Astrocyte (in vitro differentiated cells and primary cell): ENCODE measurements at regions not wholly inside any gene's neighbourhood (a gene's known extent, or its start where the extent isn't known, plus 50 kb on each side); places are given as distances from the start of the nearest gene placed in this dataset.

Source experiments
- DNase-seq: peaks from one replicate; pipeline ENCODE4 v3.0.0-alpha.2; 2010; ENCODE audit warnings: low read depth
- FAIRE-seq: peaks from 2 replicates; lab custom pipeline; 2011; peaks lifted over from hg19 to GRCh38; lab: Jason Lieb, UNC
- H2AFZ ChIP-seq: 2 replicates; pipeline ENCODE4 v1.6.0; 2012; ENCODE audit warnings: low read depth, low read length, inconsistent platforms
- H3K27ac ChIP-seq: 2 replicates; pipeline ENCODE4 v1.5.1; 2011; ENCODE audit warnings: low read depth, low read length, inconsistent platforms
- H3K27me3 ChIP-seq: 2 replicates; pipeline ENCODE4 v1.6.0; 2011; ENCODE audit warnings: low read length, inconsistent platforms; ENCODE audit not compliant: insufficient read depth
- H3K36me3 ChIP-seq: 2 replicates; pipeline ENCODE4 v1.5.1; 2011; ENCODE audit warnings: low read length, inconsistent platforms; ENCODE audit not compliant: insufficient read depth
- H3K4me1 ChIP-seq: 2 replicates; pipeline ENCODE4 v1.5.1; 2011; ENCODE audit warnings: low read length, inconsistent platforms; ENCODE audit not compliant: insufficient read depth
- H3K4me2 ChIP-seq: 2 replicates; pipeline ENCODE4 v1.6.0; 2012; ENCODE audit warnings: low read length, inconsistent platforms
- H3K4me3 ChIP-seq: 2 replicates; pipeline ENCODE4 v1.5.1; 2011; ENCODE audit warnings: low read depth, mild to moderate bottlenecking, low read length, inconsistent platforms; ENCODE audit not compliant: insufficient read depth
- H3K79me2 ChIP-seq: 2 replicates; pipeline ENCODE4 v1.6.0; 2012; ENCODE audit warnings: mild to moderate bottlenecking, low read length, inconsistent platforms; ENCODE audit not compliant: insufficient read depth
- H3K9ac ChIP-seq: 2 replicates; pipeline ENCODE4 v1.6.0; 2012; ENCODE audit warnings: mild to moderate bottlenecking, low read length, inconsistent platforms
- H3K9me3 ChIP-seq: 2 replicates; pipeline ENCODE4 v1.5.1; 2012; ENCODE audit warnings: low read depth, mild to moderate bottlenecking, low read length, inconsistent platforms; ENCODE audit not compliant: insufficient read depth
- H4K20me1 ChIP-seq: 2 replicates; pipeline ENCODE4 v1.6.0; 2012; ENCODE audit warnings: low read length, inconsistent platforms; ENCODE audit not compliant: insufficient read depth
- H3K27ac Mint-ChIP-seq: one replicate; pipeline ENCODE4 v1.8.0; 2021; ENCODE audit warnings: mild to moderate bottlenecking, mixed read lengths; ENCODE audit not compliant: unreplicated experiment
- H3K27me3 Mint-ChIP-seq: one replicate; pipeline ENCODE4 v1.8.0; 2021; ENCODE audit warnings: low read depth, mixed read lengths; ENCODE audit not compliant: unreplicated experiment
- H3K36me3 Mint-ChIP-seq: one replicate; pipeline ENCODE4 v1.8.0; 2021; ENCODE audit warnings: low read depth, mixed read lengths; ENCODE audit not compliant: unreplicated experiment
- H3K4me1 Mint-ChIP-seq: one replicate; pipeline ENCODE4 v1.8.0; 2021; ENCODE audit warnings: low read depth, mixed read lengths; ENCODE audit not compliant: unreplicated experiment
- H3K4me3 Mint-ChIP-seq: one replicate; pipeline ENCODE4 v1.8.0; 2021; ENCODE audit warnings: mild to moderate bottlenecking, moderate library complexity, mixed read lengths; ENCODE audit not compliant: unreplicated experiment
- H3K9me3 Mint-ChIP-seq: one replicate; pipeline ENCODE4 v1.8.0; 2021; ENCODE audit warnings: mild to moderate bottlenecking, mixed read lengths; ENCODE audit not compliant: unreplicated experiment
- EZH2 ChIP-seq: IDR thresholded peaks from 2 replicates; pipeline ENCODE4 v1.6.1; 2012; ENCODE audit warnings: mild to moderate bottlenecking, low read length, inconsistent platforms; ENCODE audit not compliant: insufficient read depth
- TF ChIP-seq, protein P1 (sequence below): IDR thresholded peaks from 2 replicates; pipeline ENCODE4 v1.5.1; 2011; ENCODE audit warnings: low read depth, mild to moderate bottlenecking, inconsistent platforms, low read length, moderate library complexity; ENCODE audit not compliant: insufficient read depth

DNA sequence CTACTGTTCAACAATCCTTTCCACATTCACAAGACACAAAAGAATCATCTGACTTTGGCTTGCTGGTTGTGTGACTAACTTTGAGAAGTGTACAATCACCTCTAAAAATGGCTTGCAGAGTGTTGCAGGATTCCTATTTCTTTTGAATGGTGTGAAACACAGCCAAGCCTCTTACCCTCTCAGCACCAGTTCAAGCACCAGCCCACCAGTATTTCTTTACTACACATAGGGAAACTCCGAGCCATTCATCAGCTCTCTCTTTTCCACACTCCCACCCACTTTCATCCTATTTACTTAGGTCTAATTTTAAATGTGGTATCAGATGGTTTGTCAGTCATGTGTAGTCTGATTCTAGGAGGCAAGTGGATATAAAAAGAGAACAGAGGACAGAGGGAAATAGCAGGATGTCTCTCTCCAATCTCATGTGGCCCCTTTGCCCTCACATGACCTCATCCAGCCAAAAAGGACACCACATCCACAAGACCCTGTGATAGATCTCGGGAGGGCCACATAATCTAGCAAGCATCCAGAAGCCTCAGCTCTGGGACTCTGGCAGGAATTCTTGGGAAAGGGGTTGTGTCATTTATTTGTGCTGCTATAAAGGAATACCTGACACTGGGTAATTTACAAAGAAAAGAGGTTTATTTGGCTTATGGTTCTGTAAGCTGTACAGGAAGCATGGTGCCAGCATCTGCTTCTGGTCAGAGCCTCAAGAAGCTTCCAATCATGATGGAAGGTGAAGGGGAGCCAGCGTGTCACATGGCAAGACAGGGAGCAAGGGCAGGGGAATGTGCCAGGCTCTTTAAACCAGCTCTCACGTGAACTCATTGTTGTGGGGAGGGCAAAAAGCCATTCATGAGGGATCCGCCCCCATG, 66.8 kb upstream of the NEBL start:
- no peak overlapping the region for H3K27ac Mint-ChIP-seq
- Histone ChIP-seq H3K9ac (no peak overlapping the region), H3K27ac (no peak overlapping the region), H3K79me2 (no peaks in the 10 kb centered on the region), H3K4me3 (no peak overlapping the region), H2AFZ (no peak overlapping the region), H4K20me1 (no peaks in the 10 kb centered on the region), H3K4me2 (no peak overlapping the region), H3K9me3 (no peaks in the 10 kb centered on the region), H3K27me3 (no peaks in the 10 kb centered on the region), H3K36me3 (no peaks in the 10 kb centered on the region), H3K4me1 (no peaks in the 10 kb centered on the region)
- H3K4me3 Mint-ChIP-seq = no peak overlapping the region
- H3K9me3 Mint-ChIP-seq = no peaks in the 10 kb centered on the region
- no peaks in the 10 kb centered on the region for H3K27me3 Mint-ChIP-seq
- DNase-seq (no peak), FAIRE-seq (no peak)
- TF ChIP-seq EZH2 = no peak
- TF ChIP-seq, protein P1, sequence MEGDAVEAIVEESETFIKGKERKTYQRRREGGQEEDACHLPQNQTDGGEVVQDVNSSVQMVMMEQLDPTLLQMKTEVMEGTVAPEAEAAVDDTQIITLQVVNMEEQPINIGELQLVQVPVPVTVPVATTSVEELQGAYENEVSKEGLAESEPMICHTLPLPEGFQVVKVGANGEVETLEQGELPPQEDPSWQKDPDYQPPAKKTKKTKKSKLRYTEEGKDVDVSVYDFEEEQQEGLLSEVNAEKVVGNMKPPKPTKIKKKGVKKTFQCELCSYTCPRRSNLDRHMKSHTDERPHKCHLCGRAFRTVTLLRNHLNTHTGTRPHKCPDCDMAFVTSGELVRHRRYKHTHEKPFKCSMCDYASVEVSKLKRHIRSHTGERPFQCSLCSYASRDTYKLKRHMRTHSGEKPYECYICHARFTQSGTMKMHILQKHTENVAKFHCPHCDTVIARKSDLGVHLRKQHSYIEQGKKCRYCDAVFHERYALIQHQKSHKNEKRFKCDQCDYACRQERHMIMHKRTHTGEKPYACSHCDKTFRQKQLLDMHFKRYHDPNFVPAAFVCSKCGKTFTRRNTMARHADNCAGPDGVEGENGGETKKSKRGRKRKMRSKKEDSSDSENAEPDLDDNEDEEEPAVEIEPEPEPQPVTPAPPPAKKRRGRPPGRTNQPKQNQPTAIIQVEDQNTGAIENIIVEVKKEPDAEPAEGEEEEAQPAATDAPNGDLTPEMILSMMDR = no peak
- no peaks in the 10 kb centered on the region for H3K4me1 Mint-ChIP-seq
- no peaks in the 10 kb centered on the region for H3K36me3 Mint-ChIP-seq

DNA sequence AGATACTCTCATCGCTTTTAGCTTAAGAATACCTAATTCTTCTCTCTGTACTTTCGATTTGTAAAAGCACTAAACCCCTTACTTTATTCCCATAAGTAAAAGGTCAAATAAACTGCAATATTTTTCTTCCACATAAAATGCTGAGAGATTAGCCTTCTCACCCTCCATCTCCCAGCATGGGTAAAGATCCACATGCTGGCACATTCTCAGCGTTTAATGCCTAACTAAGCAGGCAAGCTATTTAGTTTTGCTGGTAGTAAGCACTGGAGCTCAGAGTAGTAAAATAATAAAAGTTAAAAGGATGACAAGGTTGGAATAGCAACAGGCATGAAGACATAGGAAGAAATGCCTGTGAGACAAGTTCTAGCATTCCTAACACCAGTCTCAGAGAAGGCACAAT, 65.9 kb upstream of the NEBL start:
- H2AFZ ChIP-seq = no peak overlapping the region
- no peaks in the 10 kb centered on the region for H3K79me2 ChIP-seq
- FAIRE-seq (no peak), DNase-seq (no peak)
- H3K27me3 ChIP-seq = no peaks in the 10 kb centered on the region
- H3K36me3 ChIP-seq = no peaks in the 10 kb centered on the region
- no peaks in the 10 kb centered on the region for H3K4me1 Mint-ChIP-seq
- no peak overlapping the region for H3K4me2 ChIP-seq
- no peak overlapping the region for H3K4me3 Mint-ChIP-seq
- H3K36me3 Mint-ChIP-seq = no peaks in the 10 kb centered on the region
- no peak overlapping the region for H3K27ac ChIP-seq
- no peak overlapping the region for H3K9ac ChIP-seq
- H3K4me1 ChIP-seq = no peaks in the 10 kb centered on the region
- no peaks in the 10 kb centered on the region for H3K27me3 Mint-ChIP-seq
- no peak for TF ChIP-seq EZH2
- TF ChIP-seq, protein P1 = no peak
- no peak overlapping the region for H3K27ac Mint-ChIP-seq
- no peaks in the 10 kb centered on the region for H4K20me1 ChIP-seq
- H3K4me3 ChIP-seq = no peak overlapping the region
- no peaks in the 10 kb centered on the region for H3K9me3 ChIP-seq
- H3K9me3 Mint-ChIP-seq = no peaks in the 10 kb centered on the region

DNA sequence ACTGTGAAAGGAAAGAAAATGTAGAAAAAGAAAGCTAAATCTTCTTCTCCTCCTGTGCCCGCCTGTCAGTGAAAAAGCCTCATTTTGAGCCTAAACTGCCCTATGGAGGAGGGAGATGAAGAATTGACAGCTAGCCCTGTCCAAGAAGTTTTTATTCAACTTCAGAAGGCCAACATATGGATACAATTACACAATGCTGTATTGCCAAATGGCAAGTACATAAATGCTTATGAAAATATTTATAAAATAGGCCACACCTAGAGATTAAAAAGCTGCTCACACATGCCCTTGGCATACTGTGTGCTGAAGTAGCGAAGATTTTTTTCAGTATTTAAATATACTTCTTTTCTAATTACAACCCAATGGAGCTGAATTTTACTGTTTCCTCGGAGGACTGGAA, 65.1 kb upstream of the NEBL start:
- Histone ChIP-seq H3K9ac (no peak overlapping the region), H2AFZ (no peak overlapping the region), H3K27me3 (no peaks in the 10 kb centered on the region), H3K79me2 (no peaks in the 10 kb centered on the region), H3K4me2 (no peak overlapping the region), H3K27ac (no peak overlapping the region), H4K20me1 (no peaks in the 10 kb centered on the region), H3K4me1 (no peaks in the 10 kb centered on the region), H3K9me3 (no peaks in the 10 kb centered on the region), H3K4me3 (no peak overlapping the region), H3K36me3 (no peaks in the 10 kb centered on the region)
- no peaks in the 10 kb centered on the region for H3K9me3 Mint-ChIP-seq
- FAIRE-seq (no peak), DNase-seq (no peak)
- no peaks in the 10 kb centered on the region for H3K27me3 Mint-ChIP-seq
- no peak overlapping the region for H3K27ac Mint-ChIP-seq
- TF ChIP-seq, protein P1 = no peak
- no peak for TF ChIP-seq EZH2
- no peaks in the 10 kb centered on the region for H3K4me1 Mint-ChIP-seq
- H3K4me3 Mint-ChIP-seq = no peak overlapping the region
- H3K36me3 Mint-ChIP-seq = no peaks in the 10 kb centered on the region
